ENCODE measurements at regions not wholly inside any gene's neighbourhood (a gene's known extent, or its start where the extent isn't known, plus 50 kb on each side); places are given as distances from the start of the nearest gene placed in this dataset.

DNA sequence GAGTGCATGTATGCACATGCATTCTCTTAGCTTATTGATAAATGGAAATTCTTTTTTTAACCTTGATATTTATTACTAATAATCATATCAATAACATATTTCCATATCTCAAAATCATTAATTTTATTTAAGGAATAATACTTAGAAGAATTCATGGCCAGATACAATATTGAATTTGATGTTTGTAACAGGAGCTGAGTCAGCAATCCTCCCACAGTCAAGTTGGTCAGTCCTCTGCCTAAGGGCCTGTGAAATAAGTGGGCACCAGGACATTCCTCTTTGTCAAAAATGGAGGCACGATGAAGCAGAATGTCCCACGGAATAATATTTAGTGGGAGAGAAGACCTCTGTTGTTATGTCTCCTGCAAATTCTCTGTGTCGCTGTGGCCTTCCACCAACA lies 148.6 kb downstream of the LRRC70 start:
- DNase-seq (ENCODE audit: low read depth), result no peak
- TF ChIP-seq, protein P1, sequence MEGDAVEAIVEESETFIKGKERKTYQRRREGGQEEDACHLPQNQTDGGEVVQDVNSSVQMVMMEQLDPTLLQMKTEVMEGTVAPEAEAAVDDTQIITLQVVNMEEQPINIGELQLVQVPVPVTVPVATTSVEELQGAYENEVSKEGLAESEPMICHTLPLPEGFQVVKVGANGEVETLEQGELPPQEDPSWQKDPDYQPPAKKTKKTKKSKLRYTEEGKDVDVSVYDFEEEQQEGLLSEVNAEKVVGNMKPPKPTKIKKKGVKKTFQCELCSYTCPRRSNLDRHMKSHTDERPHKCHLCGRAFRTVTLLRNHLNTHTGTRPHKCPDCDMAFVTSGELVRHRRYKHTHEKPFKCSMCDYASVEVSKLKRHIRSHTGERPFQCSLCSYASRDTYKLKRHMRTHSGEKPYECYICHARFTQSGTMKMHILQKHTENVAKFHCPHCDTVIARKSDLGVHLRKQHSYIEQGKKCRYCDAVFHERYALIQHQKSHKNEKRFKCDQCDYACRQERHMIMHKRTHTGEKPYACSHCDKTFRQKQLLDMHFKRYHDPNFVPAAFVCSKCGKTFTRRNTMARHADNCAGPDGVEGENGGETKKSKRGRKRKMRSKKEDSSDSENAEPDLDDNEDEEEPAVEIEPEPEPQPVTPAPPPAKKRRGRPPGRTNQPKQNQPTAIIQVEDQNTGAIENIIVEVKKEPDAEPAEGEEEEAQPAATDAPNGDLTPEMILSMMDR (conservative IDR thresholded peaks at IDR 0.05; ENCODE audit: low read depth, low read length), result no peak
- H3K4me3 ChIP-seq (ENCODE audit: low read depth, low read length), result no peak overlapping the region

- TF ChIP-seq, protein P1 (conservative IDR thresholded peaks at IDR 0.05; ENCODE audit: low read depth, low read length), result no peak
- H3K4me3 ChIP-seq (ENCODE audit: low read depth, low read length), result no peak overlapping the region
- no peak for DNase-seq (ENCODE audit: low read depth)
Observed at GRCh38 chr5:62722360-62722759, 143.7 kb downstream of the LRRC70 start.

DNA sequence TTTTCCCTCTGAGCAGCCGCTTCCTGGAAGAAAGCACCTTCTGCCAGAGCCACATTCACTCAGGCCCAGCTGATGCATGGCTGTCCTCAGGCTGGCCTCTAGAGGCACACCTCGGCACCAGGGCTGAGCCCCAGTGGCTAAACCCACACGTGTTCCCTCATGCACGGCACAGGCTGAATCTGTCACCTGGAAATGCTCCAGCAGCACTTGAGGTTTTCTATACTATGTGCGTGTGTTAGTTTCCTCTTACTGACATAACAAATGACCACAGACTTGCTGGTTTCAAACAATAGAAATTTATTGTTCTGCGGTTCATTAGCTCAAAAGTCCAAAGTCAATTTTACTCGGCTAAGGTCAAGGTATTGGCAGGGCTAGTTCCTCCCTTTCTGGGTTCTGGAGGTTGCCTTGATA lies 141.4 kb downstream of the LRRC70 start:
- H3K4me3 ChIP-seq (ENCODE audit: low read depth, low read length), result no peak overlapping the region
- peak; percentile 21 for DNase-seq (ENCODE audit: low read depth)
- TF ChIP-seq, protein P1 (conservative IDR thresholded peaks at IDR 0.05; ENCODE audit: low read depth, low read length), result peak; percentile 38

DNA sequence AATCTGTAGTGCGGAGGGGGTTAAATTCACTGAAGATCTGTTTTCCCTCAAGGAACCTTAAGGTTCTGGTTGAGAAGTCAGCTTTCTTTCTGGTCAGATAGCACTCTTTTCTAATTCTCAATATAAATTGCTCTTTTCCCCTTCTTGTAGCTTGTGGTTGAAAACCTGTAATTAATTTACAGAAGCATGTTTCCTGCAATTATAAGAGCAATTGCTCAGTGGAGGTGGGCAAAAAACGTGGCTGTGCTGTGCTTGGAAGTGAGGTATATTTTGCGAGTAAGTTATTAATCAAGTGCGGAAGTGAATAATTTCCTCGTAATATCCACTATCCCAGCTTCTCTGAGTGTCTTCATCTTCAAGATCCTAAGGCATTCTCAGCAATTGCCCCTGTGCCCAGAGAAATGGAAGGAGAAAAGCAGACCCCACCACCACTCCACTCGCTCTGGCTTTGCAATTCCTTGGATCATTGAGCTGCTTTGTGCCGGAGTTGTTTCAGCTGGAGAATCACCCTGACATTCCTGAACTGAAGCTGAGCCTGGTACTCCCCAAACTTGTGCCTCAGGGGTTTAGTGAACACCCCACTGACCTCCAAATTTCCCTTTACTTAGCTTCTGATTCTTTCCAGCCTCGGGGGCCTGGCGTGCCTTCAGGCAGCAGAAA lies 140.6 kb downstream of the LRRC70 start:
- TF ChIP-seq, protein P1 (conservative IDR thresholded peaks at IDR 0.05; ENCODE audit: low read depth, low read length), result no peak
- no peak overlapping the region for H3K4me3 ChIP-seq (ENCODE audit: low read depth, low read length)
- DNase-seq (ENCODE audit: low read depth), result no peak

- TF ChIP-seq, protein P1 (conservative IDR thresholded peaks at IDR 0.05; ENCODE audit: low read depth, low read length), result no peak
- DNase-seq (ENCODE audit: low read depth), result peak; percentile 1
- no peak overlapping the region for H3K4me3 ChIP-seq (ENCODE audit: low read depth, low read length)
Observed at GRCh38 chr5:62718324-62718723, 139.7 kb downstream of the LRRC70 start.

GRCh38 chr5:62717301-62717933 lies 138.8 kb downstream of the LRRC70 start:
- TF ChIP-seq, protein P1 (conservative IDR thresholded peaks at IDR 0.05; ENCODE audit: low read depth, low read length), result no peak
- DNase-seq (ENCODE audit: low read depth), result peak; percentile 7
- no peak overlapping the region for H3K4me3 ChIP-seq (ENCODE audit: low read depth, low read length)

DNA sequence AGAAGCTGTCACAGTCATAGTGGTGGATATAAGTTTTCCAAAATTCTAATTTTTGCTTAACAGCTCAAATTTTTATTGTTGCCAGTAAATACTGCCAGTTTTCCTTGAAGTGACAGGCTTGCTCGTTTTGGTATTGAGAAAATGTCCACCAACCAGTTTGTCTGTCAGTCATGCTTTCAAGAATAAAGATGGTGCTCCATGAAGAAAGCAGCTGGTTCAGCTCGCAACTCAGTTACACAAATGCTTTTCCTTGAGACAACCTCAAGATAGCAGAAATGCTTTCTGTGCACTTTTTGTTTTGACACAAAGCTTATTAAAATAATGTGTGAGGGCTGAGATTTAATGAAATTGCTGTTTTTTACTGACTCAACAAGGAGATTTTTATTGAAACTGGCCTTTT lies 135.7 kb downstream of the LRRC70 start:
- TF ChIP-seq, protein P1 (conservative IDR thresholded peaks at IDR 0.05; ENCODE audit: low read depth, low read length), result no peak

More for the DNA sequence above, 135.7 kb downstream of the LRRC70 start:
- H3K4me3 ChIP-seq (ENCODE audit: low read depth, low read length), result no peak overlapping the region
- DNase-seq (ENCODE audit: low read depth), result no peak

All from choroid plexus epithelial cell (primary cell).